ENCODE measurements at regions not wholly inside any gene's neighbourhood (a gene's known extent, or its start where the extent isn't known, plus 50 kb on each side); places are given as distances from the start of the nearest gene placed in this dataset.

GRCh38 chr5:114822436-114822835, 347.3 kb downstream of the TRIM36 start:
- no peak for TF ChIP-seq CTCF (IDR thresholded peaks at IDR 0.05)
- no peak for TF ChIP-seq POLR2AphosphoS5 (IDR thresholded peaks at IDR 0.05)

All from breast epithelium (tissue), 3 donors.